CD4-positive, CD25-positive, alpha-beta regulatory T cell (primary cell): ENCODE measurements at regions not wholly inside any gene's neighbourhood (a gene's known extent, or its start where the extent isn't known, plus 50 kb on each side); places are given as distances from the start of the nearest gene placed in this dataset.
"Not testable (repeated sequence)": the region's sequence is repeated elsewhere in the genome, so short reads cannot be mapped to it uniquely, and the experiment has no call there.

Experiments used
- ATAC-seq, 2 donors: fragments of 150-1000 bp; cut with Tn5 transposase; one replicate each; pipeline ENCODE4 v1.10.0; 2021; ENCODE audit warnings: low read depth in 2 of 2, moderate number of reproducible peaks in 2 of 2, moderate library complexity in 1 of 2
- DNase-seq, 3 donors: peaks; one replicate each; pipeline versions ENCODE4 v3.0.0 to v3.0.0-alpha.2; 2012 to 2022; ENCODE audit warnings: mixed read lengths in 1 of 3
- H3K27ac ChIP-seq: one replicate; pipeline ENCODE4 v1.7.0; 2013; ENCODE audit warnings: mild to moderate bottlenecking, low read length; ENCODE audit not compliant: insufficient read depth, poor library complexity, severe bottlenecking
- H3K27me3 ChIP-seq: one replicate; pipeline ENCODE4 v1.7.0; 2013; ENCODE audit warnings: low read length; ENCODE audit not compliant: control insufficient read depth, insufficient read depth
- H3K36me3 ChIP-seq: one replicate; pipeline ENCODE4 v1.7.0; 2013; ENCODE audit warnings: mild to moderate bottlenecking, low read length, moderate library complexity; ENCODE audit not compliant: control insufficient read depth, insufficient read depth
- H3K4me1 ChIP-seq: 2 replicates; pipeline ENCODE4 v1.7.0; 2013; ENCODE audit warnings: mild to moderate bottlenecking, low read length; ENCODE audit not compliant: insufficient read depth, control insufficient read depth, poor library complexity, severe bottlenecking
- H3K4me3 ChIP-seq: one replicate; pipeline ENCODE4 v1.7.0; 2013; ENCODE audit warnings: low read depth, mild to moderate bottlenecking, low read length, moderate library complexity
- H3K9me3 ChIP-seq, 2 experiments: 1 replicate in 1 of 2; 2 replicates in 1 of 2; pipeline ENCODE4 v1.7.0; 2013; ENCODE audit warnings: low read length in 2 of 2, mild to moderate bottlenecking in 1 of 2, moderate library complexity in 1 of 2; ENCODE audit not compliant: control insufficient read depth in 2 of 2
- H3K27ac Mint-ChIP-seq, 3 donors: one replicate each; pipeline ENCODE4 v1.8.0; 2020 to 2022; ENCODE audit warnings: mild to moderate bottlenecking in 3 of 3, mixed read lengths in 3 of 3, moderate library complexity in 2 of 3
- H3K27me3 Mint-ChIP-seq: one replicate; pipeline ENCODE4 v1.8.0; 2022; ENCODE audit warnings: mild to moderate bottlenecking, mixed read lengths
- H3K36me3 Mint-ChIP-seq: one replicate; pipeline ENCODE4 v1.8.0; 2020; ENCODE audit warnings: mixed read lengths
- H3K4me1 Mint-ChIP-seq, 4 donors: one replicate each; pipeline ENCODE4 v1.8.0; 2020 to 2022; ENCODE audit warnings: mixed read lengths in 4 of 4, mild to moderate bottlenecking in 1 of 4
- H3K4me3 Mint-ChIP-seq, 4 donors: one replicate each; pipeline ENCODE4 v1.8.0; 2020 to 2022; ENCODE audit warnings: mild to moderate bottlenecking in 4 of 4, mixed read lengths in 4 of 4, moderate library complexity in 3 of 4
- H3K9me3 Mint-ChIP-seq, 7 donors: one replicate each; pipeline ENCODE4 v1.8.0; 2020 to 2022; ENCODE audit warnings: mixed read lengths in 7 of 7, mild to moderate bottlenecking in 3 of 7, moderate library complexity in 2 of 7

DNA sequence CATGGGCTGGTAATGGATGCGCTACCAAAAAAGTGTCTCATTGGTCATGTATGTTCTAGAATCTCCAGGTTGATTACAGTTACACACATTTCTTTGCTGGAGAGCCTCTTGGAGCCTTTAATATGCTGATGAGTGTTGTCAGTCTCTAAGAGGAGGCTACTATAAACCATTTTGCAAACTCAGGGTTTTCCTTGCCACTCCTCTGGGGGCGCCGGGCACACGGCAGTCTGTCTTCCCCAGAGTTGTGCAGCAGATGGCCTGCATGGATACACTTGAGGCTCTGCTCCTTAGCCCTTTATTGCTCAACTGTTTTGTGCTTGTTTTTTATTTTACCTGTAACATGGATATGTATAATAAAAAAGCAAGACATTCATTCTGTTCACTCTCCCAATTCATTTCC is 196.5 kb downstream of the ACTR3B start:
- Histone ChIP-seq H3K27ac (no peak overlapping the region), H3K36me3 (no peaks in the 10 kb centered on the region), H3K4me3 (no peak overlapping the region), H3K4me1 (no peaks in the 10 kb centered on the region), H3K9me3 (no peaks in the 10 kb centered on the region), H3K27me3 (no peaks in the 10 kb centered on the region)
- Mint-ChIP-seq H3K36me3 (no peaks in the 10 kb centered on the region), H3K4me1 (no peaks in the 10 kb centered on the region), H3K9me3 (peaks cover 0 to 6% (median 2%) of the 10 kb centered on the region in 7 donors), H3K4me3 (no peak overlapping the region), H3K27ac (no peak overlapping the region), H3K27me3 (no peaks in the 10 kb centered on the region)
- ATAC-seq = no peak
- no peak for DNase-seq

DNA sequence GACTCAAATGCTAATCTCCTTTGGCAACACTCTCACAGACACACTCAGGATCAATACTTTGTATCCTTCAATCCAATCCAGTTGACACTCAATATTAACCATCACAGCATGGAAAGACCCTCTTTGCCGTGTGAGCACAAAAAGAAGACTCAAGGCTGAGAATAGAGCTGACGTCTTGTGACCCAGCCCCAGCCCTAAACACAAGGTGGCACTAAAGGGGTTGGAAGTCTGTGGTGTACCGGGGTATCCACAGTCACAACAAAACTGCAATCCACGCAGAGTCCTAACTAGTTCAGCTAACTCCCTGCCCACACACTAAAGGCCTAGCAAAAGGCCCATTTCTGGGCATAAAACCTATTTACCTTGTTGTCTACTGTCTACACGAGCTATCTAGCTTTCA is 200.1 kb downstream of the ACTR3B start:
- no peaks in the 10 kb centered on the region for H3K4me1 Mint-ChIP-seq
- Histone ChIP-seq H3K27me3 (no peaks in the 10 kb centered on the region), H3K4me3 (no peak overlapping the region), H3K9me3 (no peaks in the 10 kb centered on the region), H3K27ac (no peak overlapping the region), H3K36me3 (no peaks in the 10 kb centered on the region), H3K4me1 (no peaks in the 10 kb centered on the region)
- H3K9me3 Mint-ChIP-seq = peaks cover 0 to 4% (median 0%) of the 10 kb centered on the region in 7 donors
- H3K27me3 Mint-ChIP-seq = no peaks in the 10 kb centered on the region
- no peak overlapping the region for H3K27ac Mint-ChIP-seq
- no peak overlapping the region for H3K4me3 Mint-ChIP-seq
- no peak for DNase-seq
- H3K36me3 Mint-ChIP-seq = no peaks in the 10 kb centered on the region
- no peak for ATAC-seq

DNA sequence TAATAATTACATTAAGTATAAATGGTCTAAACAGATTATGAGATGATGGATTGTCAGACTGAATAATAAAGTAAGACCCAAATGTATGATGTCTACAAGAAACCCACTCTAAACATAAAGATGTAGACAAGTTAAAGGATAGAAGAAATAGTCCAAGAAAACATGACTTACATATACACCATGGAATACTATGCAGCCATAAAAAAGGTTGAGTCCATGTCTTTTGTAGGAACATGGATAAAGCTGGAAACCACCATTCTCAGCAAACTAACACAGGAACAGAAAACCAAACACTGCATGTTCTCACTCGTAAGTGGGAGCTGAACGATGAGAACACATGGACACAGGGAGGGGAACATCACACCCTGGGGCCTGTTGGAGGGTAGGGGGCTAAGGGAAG is 202.2 kb downstream of the ACTR3B start:
- H3K27ac ChIP-seq, DNase-seq, H3K27me3 ChIP-seq, H3K9me3 Mint-ChIP-seq, H3K36me3 Mint-ChIP-seq, H3K36me3 ChIP-seq, H3K27me3 Mint-ChIP-seq, H3K4me3 ChIP-seq, H3K4me1 Mint-ChIP-seq, H3K4me1 ChIP-seq, H3K9me3 ChIP-seq, ATAC-seq, H3K4me3 Mint-ChIP-seq, H3K27ac Mint-ChIP-seq: not testable (repeated sequence)

DNA sequence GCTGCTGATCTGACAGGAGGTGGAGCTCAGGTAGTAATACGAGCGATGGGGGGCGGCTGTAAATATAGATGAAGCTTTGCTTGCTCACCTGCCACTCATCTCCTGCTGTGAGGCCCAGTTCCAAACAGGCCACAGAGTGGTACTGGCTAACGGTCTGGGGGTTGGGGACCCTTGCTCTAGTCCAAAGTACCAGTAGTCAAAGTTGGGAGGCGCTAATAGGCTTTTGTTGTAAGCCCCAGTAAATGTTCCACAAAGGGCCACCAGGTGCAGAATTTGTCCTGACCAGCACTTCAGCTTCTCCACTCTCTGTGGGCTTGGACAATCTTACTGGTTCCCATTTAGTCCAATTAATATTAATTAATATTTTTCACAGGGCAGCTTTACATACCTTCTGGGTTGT is 206.6 kb downstream of the ACTR3B start:
- H3K36me3 Mint-ChIP-seq = no peaks in the 10 kb centered on the region
- Histone ChIP-seq H3K4me1 (no peaks in the 10 kb centered on the region), H3K27ac (no peak overlapping the region), H3K9me3 (peaks cover 0 to 2% of the 10 kb centered on the region in 2 experiments), H3K27me3 (no peaks in the 10 kb centered on the region), H3K4me3 (no peak overlapping the region), H3K36me3 (no peaks in the 10 kb centered on the region)
- ATAC-seq (no peak), DNase-seq (no peak)
- no peak overlapping the region for H3K27ac Mint-ChIP-seq
- H3K4me3 Mint-ChIP-seq = no peak overlapping the region
- no peaks in the 10 kb centered on the region for H3K4me1 Mint-ChIP-seq
- H3K9me3 Mint-ChIP-seq = peaks cover 0 to 5% (median 0%) of the 10 kb centered on the region in 7 donors
- H3K27me3 Mint-ChIP-seq = no peaks in the 10 kb centered on the region

DNA sequence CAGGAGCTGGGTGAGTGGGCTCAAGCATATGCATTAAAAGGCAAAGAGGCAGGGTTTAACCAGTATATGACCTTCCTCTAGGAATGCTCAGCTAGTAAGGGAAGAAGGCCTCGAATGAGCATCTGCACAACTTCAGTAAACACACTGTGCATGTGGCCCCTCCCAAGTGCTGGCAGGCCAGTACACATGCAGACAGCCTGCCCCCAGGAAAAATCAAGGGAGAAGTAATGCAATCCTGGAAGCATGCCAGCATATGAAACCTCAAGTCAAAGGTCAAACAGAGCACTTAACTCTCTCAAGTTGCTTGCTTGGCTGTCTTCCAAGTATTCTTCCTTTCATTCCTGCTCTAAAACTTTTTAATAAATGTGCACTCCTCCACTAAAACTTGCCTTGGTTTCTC is 208.4 kb downstream of the ACTR3B start:
- Mint-ChIP-seq H3K4me3 (no peak overlapping the region), H3K27me3 (no peaks in the 10 kb centered on the region), H3K9me3 (peaks cover 0 to 5% (median 0%) of the 10 kb centered on the region in 7 donors), H3K36me3 (no peaks in the 10 kb centered on the region), H3K4me1 (no peaks in the 10 kb centered on the region), H3K27ac (no peak overlapping the region)
- H3K36me3 ChIP-seq = no peaks in the 10 kb centered on the region
- H3K9me3 ChIP-seq = peaks cover 0 to 2% of the 10 kb centered on the region in 2 experiments
- no peak overlapping the region for H3K27ac ChIP-seq
- H3K27me3 ChIP-seq = no peaks in the 10 kb centered on the region
- H3K4me1 ChIP-seq = no peaks in the 10 kb centered on the region
- ATAC-seq (no peak), DNase-seq (no peak)
- no peak overlapping the region for H3K4me3 ChIP-seq

DNA sequence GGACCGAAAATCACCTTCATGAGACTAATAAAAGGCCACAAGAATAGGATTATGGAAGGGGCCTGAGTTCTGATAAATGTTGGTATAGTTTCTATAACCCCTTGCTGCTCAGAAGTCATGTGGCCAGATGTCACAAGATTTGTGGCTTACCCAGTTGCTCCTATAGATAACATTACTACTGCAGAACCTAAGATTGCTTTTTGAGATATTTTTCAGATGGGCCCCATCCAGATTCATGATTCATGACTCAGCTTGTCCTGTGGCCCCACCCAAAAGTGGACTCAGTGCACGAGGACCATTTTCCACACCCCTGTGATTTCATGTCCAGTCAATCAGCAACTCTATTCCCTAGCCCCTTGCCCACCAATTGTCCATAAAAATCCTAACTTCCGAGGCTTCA is 209.0 kb downstream of the ACTR3B start:
- no peak overlapping the region for H3K4me3 Mint-ChIP-seq
- Histone ChIP-seq H3K4me1 (no peaks in the 10 kb centered on the region), H3K27ac (no peak overlapping the region), H3K36me3 (no peaks in the 10 kb centered on the region), H3K27me3 (no peaks in the 10 kb centered on the region), H3K4me3 (no peak overlapping the region), H3K9me3 (peaks cover 0 to 2% of the 10 kb centered on the region in 2 experiments)
- DNase-seq (no peak), ATAC-seq (no peak)
- peaks cover 1% of the 10 kb centered on the region for H3K36me3 Mint-ChIP-seq
- peaks cover 0 to 5% (median 0%) of the 10 kb centered on the region in 7 donors for H3K9me3 Mint-ChIP-seq
- H3K27ac Mint-ChIP-seq = no peak overlapping the region
- H3K4me1 Mint-ChIP-seq = no peaks in the 10 kb centered on the region
- H3K27me3 Mint-ChIP-seq = no peaks in the 10 kb centered on the region

DNA sequence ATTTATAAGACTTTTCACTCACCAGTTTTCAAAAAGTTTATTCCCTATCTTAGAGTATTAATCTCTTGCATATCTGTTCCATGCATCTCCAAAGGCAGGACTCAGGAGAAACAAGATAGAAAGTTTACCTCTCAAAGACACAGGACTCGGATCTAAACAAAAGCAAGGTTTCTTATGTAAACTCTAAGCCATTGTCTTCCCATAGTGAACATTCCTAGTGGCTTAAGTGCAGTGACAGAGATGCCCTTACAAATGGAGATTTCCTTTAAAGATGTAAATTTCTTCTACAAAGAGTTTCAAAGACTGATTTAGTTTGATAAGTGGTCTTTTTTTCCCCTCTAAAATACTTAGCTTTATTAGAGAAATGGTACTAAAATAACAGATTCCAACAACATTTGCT is 209.8 kb downstream of the ACTR3B start:
- DNase-seq (no peak), ATAC-seq (no peak)
- H3K4me3 ChIP-seq = no peak overlapping the region
- Mint-ChIP-seq H3K27ac (no peak overlapping the region), H3K4me3 (no peak overlapping the region), H3K4me1 (no peaks in the 10 kb centered on the region), H3K9me3 (peaks cover 0 to 5% (median 0%) of the 10 kb centered on the region in 7 donors), H3K36me3 (peaks cover 4% of the 10 kb centered on the region), H3K27me3 (no peaks in the 10 kb centered on the region)
- H3K36me3 ChIP-seq = no peaks in the 10 kb centered on the region
- peaks cover 0 to 2% of the 10 kb centered on the region in 2 experiments for H3K9me3 ChIP-seq
- H3K4me1 ChIP-seq = no peaks in the 10 kb centered on the region
- H3K27ac ChIP-seq = no peak overlapping the region
- H3K27me3 ChIP-seq = no peaks in the 10 kb centered on the region

DNA sequence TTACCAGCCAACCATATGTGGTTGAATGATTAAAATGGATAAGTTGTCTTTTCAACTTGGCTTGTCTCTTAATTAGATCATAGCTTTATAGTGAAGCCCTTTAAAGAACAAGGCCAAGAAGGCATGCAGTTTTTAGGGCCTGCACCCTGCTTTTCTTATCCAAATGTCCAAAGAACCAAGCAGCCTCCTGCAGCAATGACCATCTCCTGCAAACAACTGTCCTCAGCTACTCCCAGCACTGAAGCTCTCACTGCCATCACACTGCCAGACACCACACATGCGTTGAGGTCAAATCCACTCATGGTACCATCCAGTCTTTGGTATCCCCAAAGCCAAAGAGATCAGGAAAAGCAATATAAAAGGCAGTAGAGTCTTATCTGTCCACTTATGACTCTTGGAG is 210.3 kb downstream of the ACTR3B start:
- H3K9me3 Mint-ChIP-seq = peaks cover 0 to 5% (median 0%) of the 10 kb centered on the region in 7 donors
- no peaks in the 10 kb centered on the region for H3K27me3 Mint-ChIP-seq
- DNase-seq = no peak
- H3K9me3 ChIP-seq = peaks cover 0 to 2% of the 10 kb centered on the region in 2 experiments
- H3K4me1 ChIP-seq = no peaks in the 10 kb centered on the region
- ATAC-seq = no peak
- peaks cover 4% of the 10 kb centered on the region for H3K36me3 Mint-ChIP-seq
- H3K36me3 ChIP-seq = no peaks in the 10 kb centered on the region
- H3K4me3 ChIP-seq = no peak overlapping the region
- H3K27me3 ChIP-seq = no peaks in the 10 kb centered on the region
- H3K27ac Mint-ChIP-seq = no peak overlapping the region
- H3K27ac ChIP-seq = no peak overlapping the region
- H3K4me3 Mint-ChIP-seq = no peak overlapping the region
- H3K4me1 Mint-ChIP-seq = no peaks in the 10 kb centered on the region
